HG03103 (cell line): ENCODE measurements at regions not wholly inside any gene's neighbourhood (a gene's known extent, or its start where the extent isn't known, plus 50 kb on each side); places are given as distances from the start of the nearest gene placed in this dataset.

Experiments
- ATAC-seq: cut with Tn5 transposase; IDR thresholded peaks from one replicate; pipeline ENCODE4 v1.9.1; 2021; ENCODE audit warnings: low read depth; ENCODE audit not compliant: unreplicated experiment

DNA sequence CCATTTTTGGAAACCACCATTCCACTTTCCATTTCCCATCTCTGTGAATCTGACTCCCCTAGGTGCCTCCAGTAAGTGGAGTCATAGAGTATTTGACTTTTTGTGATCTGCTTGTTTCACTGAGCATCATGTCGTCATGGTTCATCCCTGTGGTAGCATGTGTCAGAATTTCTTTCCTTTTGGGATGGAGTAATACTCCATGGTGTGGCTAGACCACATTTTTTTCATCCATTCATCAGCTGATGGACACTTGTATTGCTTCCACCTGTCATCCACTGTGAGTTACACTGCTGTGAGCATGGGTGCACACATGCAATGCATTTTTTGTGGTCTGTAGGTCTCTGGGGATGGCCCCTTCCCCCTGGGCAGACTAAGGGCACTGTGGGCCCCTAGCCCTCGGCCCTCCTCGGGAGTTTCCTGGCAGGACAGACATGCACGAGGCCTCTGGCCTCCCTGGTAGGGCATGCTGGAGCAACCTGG lies 115.9 kb downstream of the GADD45G start:
- no peak for ATAC-seq

DNA sequence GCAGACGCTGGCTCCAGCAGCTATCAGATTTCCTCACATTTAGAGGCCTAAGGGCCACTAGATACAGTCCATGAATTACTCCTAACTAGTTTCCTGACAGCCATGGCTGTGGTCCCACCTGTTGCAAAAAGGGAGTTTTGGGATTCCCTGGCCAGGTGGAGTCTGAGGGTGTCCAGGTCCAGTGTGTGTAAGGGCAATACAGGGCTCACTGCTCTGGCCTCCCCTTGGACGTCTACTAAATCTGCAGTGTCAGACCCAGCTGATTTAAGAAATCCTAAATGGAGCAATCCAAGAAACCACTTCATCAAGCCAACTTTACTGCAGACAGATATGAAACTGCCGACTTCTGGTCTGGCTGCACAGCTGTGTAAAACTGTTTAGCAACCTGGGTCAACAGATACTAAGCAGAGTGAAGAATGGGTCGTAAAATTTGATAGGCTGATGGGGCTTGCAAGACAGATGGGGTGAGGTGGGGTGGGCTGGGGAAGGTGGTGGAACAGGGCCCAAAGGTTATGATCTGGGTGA lies 116.4 kb downstream of the GADD45G start:
- no peak for ATAC-seq

DNA sequence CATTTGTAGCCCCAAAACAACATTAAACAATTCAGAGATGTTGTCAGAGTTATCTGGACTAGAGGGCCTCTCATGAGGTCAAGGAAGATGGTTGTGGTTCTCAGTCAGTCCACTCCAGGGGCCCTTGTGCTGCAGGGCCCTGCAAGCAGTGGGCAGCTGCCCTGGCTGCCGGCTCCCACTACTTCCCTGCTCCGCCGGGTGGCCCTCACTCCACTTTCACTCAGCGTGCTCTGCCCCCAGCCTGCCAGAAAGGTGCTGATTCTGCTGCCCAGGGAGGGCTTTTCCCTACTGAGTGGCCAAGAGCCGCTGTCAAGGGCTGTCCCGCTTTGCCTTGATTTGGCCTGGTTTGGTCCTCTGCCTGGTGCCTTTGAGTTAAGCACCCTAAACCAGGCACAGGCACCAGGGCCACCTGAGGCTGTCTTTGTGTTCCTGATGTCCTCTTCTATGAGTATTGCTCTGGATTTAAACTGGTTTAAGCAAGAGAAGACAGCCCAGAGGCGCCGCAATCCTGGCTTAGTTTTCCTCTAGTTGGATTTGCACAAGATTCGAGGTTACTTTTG lies 117.2 kb downstream of the GADD45G start:
- ATAC-seq: no peak

DNA sequence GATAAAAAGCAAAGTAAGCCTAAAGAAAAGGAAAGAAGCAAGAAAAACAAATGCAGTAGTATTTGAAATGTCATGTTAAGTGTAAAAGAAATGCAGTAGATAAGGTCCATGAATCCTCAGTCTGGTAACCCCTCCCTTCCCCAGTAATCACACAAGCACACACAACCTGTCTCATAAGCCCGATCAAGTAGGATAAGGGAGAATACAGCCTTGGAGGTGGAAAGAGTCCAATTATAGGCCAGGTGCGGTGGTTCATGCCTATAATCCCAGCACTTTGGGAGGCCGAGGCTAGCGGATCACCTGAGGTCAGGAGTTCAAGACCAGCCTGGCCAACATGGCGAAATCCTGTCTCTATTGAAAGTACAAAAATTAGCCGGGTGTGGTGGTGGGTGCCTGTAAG lies 117.9 kb downstream of the GADD45G start:
- no peak for ATAC-seq

DNA sequence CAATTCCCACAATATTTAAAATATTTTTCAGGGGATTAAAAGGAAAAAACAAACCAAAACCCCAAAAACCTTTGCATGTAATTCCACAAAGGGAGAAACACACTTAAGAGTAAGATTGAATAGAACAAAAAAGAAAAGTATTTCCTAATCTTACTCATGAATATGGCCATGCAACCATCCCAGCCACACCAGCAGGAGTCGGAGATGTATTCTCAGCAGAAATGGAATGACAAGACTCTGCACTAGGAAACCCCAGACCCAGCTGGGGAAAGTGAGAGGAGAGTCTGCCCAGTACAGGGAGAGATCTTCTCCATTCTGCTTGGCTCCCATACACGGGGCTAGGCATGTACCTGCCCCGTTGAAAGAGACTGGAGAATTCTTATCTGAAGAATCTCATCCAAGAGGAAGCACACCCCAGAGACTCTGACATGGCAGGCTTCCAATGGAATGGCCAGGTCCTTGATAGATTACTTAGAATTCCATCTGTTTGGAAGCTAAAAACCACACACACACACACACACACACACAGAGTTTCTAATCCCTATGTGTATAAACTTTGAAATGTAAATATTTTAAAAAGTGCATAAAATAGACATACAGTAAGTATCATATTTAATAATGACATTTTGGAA lies 118.8 kb downstream of the GADD45G start:
- no peak for ATAC-seq

DNA sequence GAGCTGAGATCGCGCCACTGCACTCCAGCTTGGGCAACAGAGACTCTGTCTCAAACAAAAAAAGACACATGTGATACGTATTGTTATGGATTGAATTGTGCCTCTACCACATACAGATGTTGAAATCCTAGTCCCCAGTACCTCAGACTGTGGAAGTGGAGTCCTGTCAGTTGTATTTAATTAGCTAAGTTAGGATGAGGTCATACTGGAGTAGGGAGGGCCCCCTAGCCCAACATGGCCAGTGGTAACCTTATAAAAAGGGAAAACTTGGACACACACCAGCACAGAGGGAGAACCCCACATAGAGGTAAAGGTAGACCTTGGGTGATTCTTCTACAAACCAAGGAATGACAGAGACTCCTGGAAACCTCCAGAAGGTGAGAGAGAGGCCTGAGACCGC lies 119.8 kb downstream of the GADD45G start:
- ATAC-seq: no peak

DNA sequence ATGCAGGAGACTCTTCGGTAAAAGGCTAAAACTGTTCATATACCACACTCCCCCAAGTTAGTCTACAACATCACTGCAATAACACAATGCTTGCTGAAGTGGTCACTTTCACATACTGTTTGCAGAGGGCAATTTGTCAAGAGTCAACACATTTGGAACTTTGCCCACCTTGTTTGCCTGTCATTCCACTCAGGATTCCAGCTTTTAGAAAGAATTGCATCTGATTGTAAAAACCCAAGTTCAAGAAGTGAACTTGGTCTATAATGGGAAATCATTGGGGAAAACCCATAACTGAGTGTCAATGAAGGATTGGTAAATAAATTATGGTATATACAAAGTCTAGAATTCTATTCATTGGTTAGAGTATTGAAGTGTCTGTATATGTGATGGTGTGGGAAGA lies 120.5 kb downstream of the GADD45G start:
- no peak for ATAC-seq

DNA sequence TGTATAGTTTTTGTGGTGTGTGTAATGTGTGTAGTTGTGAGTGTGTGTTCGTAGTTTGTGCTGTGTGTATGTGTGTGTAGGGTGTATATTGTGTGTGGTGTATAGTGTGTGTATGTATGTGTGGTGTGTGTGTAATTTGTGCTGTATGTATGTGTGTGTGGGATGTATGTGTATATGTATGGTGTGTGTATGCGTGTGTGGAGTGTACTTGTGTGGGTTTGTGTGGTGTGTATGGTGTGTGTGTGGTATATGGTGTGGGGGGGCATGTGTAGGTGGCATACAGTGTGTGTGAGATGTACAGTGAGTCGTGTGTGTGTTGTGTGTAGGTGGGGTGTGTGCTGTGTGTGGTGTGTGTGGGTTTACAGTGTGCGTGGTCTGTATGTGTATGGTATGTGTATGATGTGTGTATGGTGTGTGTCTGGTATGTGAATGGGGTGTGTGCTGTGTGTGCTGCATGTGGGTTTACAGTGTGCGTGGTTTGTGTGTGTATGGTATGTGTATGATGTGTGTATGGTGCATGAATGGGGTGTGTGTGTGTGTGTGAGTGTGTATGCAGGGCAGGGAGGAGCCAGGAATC lies 125.2 kb downstream of the GADD45G start:
- no peak for ATAC-seq

DNA sequence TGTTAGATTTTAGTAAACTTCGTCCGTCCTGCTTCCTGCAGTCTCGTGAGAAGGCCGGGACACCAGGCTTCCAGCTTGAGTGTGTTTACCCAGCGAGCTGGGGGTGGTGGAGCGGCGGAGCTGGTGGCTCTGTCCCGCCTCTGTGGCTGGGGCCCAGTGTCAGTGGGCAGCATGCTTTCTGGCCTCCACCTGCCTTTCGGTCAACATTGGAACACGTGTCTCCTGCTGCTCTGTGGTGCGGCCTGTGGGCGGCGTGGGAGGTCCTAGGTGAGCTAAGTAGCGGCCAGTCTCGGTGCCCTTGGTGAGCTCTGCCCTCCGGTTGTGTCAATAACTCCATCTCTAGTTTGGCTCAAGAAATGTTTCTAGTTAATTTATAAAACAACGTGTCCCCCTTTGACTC lies 125.9 kb downstream of the GADD45G start:
- ATAC-seq: no peak

DNA sequence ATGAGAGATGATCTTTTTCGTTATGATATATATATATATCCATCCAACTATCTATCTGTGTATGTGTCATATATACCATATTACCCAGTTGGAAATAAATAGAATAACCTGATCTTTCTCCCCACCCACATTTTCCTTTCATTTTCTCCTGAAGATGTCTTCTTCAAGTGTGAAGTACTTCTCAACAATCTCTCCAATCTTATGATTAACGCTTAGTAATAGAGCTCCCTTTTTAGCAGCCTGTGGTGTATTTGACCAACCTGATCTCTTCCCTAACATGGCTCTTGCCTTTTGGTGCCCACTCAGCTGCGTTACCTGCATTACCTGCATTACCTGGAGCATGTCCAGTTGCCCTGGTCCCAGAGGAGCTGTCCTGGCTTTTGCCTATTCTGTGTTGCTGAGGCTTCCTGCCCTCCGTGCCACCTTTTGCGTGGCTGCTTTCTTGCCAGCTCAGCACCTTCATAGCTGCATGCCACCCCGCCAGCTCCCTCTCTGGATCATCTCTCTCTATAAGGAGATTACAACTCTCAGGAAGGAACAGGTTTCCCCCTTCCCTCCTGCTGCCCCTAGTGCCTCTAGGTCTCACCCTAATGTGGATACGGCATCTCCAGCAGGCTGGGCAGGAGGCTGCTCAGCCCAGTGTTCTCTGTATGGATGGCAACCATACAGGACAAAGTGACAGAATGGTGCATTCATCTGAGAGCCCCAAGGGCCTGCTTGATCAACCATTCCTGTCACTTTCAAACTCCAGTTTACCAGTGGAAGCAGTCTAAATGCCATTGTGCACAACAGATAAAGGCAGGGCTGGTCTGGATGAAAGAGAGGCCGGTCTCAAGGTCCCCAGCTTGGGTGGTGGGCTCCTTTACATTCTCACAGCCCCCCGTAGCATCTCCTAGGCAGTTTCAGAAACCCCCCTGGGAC lies 126.7 kb downstream of the GADD45G start:
- ATAC-seq: no peak

DNA sequence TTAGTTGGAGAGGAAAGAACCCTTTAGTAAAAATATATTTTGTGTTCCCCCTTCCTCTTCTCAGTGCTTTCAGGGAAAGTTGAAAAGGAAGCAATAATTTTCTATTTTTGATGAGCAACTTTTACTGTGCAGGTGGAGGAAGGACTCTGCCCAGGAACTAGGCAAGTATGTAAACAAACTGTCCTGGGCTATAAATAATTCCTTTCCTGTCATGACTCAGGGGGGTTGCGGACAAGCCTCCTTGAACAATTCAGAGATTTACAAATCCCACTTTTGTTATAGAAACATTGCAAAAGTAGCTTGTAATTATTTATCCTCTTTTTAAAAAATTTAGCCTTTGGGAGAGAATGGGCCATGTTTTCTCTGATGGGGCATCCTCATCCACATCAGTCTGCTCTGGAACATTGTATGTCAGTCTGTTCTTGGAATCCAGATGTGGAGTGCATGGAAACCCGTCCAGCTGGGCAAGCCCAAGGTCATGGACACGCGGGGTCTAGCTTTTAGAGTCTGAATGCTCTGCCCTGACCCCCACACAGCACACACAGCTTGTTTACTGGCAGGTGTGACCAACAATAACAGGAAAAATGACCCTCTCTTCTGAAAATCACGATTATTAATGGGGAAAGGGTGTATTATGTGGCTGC lies 127.6 kb downstream of the GADD45G start:
- ATAC-seq: no peak

DNA sequence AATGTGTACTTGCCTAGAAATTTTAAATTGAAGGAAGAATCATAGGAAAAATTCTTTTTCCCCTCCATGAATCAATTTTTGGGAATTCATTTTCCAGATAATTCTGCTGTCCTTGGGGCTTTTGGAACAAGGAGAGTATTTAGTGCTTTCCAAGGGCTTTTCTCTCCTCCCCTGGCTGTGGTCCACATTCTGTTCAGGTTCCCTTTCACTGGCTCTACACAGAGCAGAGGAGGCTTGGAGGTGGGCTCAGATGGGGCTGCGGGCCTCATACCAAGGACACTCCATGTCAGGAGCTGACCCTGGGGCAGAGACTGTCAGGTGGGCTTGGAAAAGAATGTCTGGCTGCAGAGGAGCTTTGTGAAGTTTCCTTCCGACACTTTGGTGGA lies 128.1 kb downstream of the GADD45G start:
- ATAC-seq: no peak

DNA sequence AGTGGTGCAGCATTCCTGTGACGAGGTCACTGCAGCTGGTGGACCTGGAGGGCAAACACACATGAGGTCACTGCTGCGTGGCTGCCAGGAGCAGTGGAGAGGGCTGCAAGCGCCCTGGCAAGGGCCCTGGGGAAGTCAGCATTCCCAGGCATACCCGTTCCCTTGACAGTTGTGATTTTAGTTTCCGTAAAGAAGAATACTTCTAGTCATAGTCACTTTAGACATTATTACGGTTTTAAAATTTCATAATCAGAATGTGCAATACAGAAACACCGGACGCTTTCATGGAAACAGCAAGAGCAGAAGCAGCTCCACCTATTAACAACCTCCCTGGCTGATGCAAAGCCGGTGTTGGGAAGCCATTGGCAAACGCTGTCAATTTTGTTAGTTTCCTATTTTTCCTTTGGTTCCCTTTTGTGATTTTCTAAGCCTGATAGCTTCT lies 129.8 kb downstream of the GADD45G start:
- ATAC-seq: no peak

DNA sequence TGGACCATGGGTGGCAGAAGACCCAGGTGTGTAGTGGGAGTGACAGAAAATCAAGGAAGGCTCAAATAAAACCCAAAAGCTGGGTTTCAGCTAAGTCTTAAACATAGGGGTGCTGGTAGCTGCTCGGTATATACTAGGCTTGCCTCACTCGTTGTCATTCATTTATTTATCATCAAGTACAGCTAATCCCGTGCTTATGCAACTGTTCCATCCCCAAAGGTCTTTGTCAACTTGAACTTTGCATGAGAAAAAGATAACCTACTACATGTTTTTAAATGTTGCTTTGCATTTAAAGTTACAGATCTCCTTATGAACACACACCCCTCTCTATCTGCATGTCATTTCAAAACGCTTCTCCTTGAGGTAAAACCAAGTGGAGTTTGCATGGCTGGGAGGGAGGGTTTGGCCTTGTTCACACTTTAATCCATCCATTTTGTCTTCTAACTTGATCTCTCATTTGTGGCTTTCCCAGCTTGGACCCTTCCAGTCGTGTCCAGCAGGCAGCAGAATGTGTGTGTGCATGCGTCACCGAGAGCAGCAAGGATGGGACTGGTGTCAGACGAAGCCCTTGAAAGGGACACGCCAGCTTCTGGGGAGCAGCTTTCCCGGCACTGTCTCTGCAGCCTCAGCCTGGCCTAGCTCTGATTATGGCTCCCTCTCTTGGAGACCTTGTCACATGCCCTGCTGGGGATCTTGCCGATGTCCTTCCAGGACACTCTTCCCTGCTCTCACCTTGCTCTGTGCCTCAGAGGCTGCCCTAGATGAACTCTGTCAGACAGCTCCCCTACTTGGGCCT lies 133.5 kb downstream of the GADD45G start:
- no peak for ATAC-seq

DNA sequence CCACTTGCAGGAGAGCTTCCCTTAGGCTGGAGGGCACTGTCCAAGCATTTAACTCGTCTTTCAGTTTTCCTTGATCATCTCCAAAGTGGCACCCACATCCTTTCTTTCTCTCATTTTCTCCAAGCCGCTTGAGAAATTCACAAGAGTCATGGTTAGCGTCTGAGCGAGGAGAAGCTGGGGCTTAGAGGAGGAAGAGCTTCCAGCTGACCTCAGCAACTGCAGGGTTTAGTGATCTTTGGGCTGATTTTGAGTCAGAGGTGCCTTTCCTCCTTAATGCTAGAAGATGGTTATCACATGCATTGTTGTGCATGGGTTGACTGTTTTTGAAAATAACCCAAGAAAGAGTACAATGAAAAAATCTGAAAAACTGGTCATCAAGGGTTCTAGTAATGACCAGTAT lies 134.7 kb downstream of the GADD45G start:
- no peak for ATAC-seq

DNA sequence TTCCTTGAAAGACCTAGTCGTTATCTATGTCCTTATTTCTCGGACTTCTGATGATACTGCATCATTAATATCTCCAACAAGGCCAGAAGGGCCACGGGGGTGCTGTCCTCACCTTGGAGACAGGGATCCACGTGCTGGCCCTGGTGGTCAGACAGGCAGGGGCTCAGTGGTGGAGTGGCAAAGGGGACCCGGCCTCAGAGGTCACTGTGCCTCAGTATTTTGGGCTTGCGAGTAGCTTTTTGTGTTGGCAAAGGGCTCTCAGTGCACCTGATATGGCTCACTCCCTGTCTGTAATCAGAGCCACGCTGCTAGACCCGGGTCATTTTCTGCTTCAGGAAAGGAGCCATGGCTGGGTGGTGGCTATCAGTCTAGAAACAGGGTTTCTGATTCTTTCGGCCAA lies 135.1 kb downstream of the GADD45G start:
- no peak for ATAC-seq

DNA sequence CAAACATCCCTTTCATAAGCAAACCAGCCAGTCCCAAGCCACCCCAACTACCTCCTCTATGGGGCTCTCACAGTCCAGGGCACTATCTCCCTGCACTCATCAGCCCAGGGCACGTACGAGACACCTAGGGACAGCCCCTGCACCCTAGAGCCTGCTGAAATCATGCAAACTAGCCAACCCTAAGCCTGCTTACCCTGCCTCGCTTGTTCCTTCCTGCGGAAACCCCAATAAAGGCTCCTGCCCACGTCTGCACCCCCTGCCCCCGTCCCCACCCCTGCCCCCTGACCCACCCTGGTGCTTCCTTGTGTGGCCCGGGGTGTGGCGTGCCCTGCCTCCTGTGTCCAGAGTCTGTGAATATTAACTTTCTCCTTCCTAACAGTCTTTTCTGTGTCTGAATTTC lies 135.9 kb downstream of the GADD45G start:
- ATAC-seq: peak; percentile 38

DNA sequence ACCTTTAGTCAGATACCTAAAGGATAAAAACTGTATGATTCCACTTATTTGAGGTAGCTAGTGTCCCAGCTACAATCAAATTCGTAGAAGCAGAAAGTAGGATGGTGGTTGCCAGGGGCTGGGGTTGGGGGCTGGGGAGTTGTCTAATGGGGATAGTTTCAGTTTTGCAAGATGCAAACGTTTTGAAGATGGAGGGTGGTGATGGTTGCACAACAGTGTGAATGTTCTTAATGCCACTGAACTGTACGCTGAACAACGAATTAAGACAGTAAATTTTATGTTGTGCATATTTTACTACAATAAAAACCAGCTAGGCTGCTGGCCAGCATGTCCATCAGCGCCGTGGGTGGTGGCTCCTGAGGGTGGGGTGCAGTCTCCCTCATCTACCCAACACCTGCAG lies 137.8 kb downstream of the GADD45G start:
- ATAC-seq: no peak

DNA sequence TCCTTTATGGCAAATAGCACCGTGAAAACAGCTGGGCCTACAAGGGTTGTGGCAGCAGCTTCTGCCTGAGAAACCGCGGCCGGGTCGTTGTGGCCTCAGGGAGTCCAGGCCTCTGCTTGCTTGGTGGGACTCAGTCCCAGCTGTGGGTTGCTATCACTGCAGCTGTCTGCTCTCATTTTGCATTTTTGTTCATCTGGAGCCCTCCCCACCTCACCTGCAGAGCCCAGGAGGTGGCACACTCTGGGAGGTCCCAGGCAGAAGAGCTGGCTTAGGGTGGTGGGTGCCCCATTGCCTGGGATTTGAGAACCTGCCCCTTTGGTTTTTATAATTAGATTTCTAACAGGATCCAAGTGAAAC lies 138.4 kb downstream of the GADD45G start:
- ATAC-seq: peak; percentile 48
